ENCODE measurements at regions not wholly inside any gene's neighbourhood (a gene's known extent, or its start where the extent isn't known, plus 50 kb on each side); places are given as distances from the start of the nearest gene placed in this dataset.

DNA sequence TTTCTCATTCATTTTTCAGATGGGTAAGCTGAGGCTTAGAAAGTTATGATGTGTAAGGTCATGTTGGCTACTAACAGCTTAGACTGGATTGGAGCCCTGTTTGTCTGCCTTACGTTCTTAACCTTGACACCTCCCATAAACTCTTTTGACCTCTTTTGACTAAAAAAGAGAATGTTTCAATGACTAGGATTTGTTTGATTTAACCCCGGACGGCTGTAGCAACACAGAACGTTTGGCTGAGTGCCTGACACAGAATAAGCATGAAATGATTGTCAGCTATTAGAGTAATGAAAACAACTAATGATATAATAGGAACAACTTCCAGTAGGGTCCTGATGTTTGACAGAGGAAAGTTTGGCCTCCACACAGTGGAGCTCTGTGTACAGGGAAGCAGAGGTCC lies 83.3 kb upstream of the PDZD8 start:
- in situ Hi-C loops (cut with HindIII; ENCODE audit: extremely low pct_ligation_motif_present, low pct_unique_long_range_greater_than_20kb) (no loop called here), intact Hi-C loops (cut with micrococcal nuclease; ENCODE audit: unreplicated experiment) (no loop called here)
- no TSS peak for BruUV-seq (replicated peaks)
- H3K4me3 ChIP-seq (replicated peaks in 1 of 3; ENCODE audit: insufficient read depth in 1 of 3, low read depth in 2 of 3, low read length in 3 of 3), result no peak overlapping the region
- no peak overlapping the region for H3K27ac ChIP-seq (ENCODE audit: extremely low read length, insufficient read depth, low read length)
- no peaks in the 10 kb centered on the region for H3K36me3 ChIP-seq (replicated peaks in 1 of 2; ENCODE audit: control insufficient read depth in 1 of 2, insufficient read depth in 2 of 2, low read length in 2 of 2)
- no peaks in the 10 kb centered on the region for H3K9me3 ChIP-seq (ENCODE audit: low read length)
- H3K4me1 ChIP-seq (ENCODE audit: insufficient read depth, low read length), result no peaks in the 10 kb centered on the region
- TF ChIP-seq CENPT (CRISPR knock-in tag; IDR thresholded peaks at IDR 0.05; ENCODE audit: low read depth) (no peak), ZFP36L2 (CRISPR knock-in tag; IDR thresholded peaks at IDR 0.05) (no peak), ZNF343 (CRISPR knock-in tag; IDR thresholded peaks at IDR 0.05) (no peak), ZNF260 (CRISPR knock-in tag; IDR thresholded peaks at IDR 0.05; ENCODE audit: borderline replicate concordance, low read depth) (no peak), ZNF83 (CRISPR knock-in tag; IDR thresholded peaks at IDR 0.05; ENCODE audit: borderline replicate concordance) (no peak), ZNF724P (CRISPR knock-in tag; IDR thresholded peaks at IDR 0.05; ENCODE audit: borderline replicate concordance) (no peak), CREM (IDR thresholded peaks at IDR 0.05) (no peak), CREM (CRISPR knock-in tag; IDR thresholded peaks at IDR 0.05) (no peak), ADNP (CRISPR knock-in tag; IDR thresholded peaks at IDR 0.05) (no peak), PRMT3 (CRISPR knock-in tag; IDR thresholded peaks at IDR 0.05; ENCODE audit: borderline replicate concordance, low read depth) (no peak), ZNF768 (CRISPR knock-in tag; IDR thresholded peaks at IDR 0.05) (no peak), ZNF891 (CRISPR knock-in tag; IDR thresholded peaks at IDR 0.05) (no peak), KMT2A (CRISPR knock-in tag; IDR thresholded peaks at IDR 0.05) (no peak), ZBTB20 (CRISPR knock-in tag; IDR thresholded peaks at IDR 0.05; ENCODE audit: borderline replicate concordance, low read depth) (no peak), ZNF607 (CRISPR knock-in tag; IDR thresholded peaks at IDR 0.05; ENCODE audit: borderline replicate concordance) (no peak), ZNF232 (CRISPR knock-in tag; IDR thresholded peaks at IDR 0.05; ENCODE audit: borderline replicate concordance) (no peak)
- TF ChIP-seq, protein P1, sequence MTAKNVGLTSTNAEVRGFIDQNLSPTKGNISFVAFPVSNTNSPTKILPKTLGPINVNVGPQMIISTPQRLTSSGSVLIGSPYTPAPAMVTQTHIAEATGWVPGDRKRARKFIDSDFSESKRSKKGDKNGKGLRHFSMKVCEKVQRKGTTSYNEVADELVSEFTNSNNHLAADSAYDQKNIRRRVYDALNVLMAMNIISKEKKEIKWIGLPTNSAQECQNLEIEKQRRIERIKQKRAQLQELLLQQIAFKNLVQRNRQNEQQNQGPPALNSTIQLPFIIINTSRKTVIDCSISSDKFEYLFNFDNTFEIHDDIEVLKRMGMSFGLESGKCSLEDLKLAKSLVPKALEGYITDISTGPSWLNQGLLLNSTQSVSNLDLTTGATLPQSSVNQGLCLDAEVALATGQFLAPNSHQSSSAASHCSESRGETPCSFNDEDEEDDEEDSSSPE (CRISPR knock-in tag; IDR thresholded peaks at IDR 0.05), result no peak
- POLR2A ChIA-PET, result no interaction called here
- 4% methylated on average over 4 of the region's 4 CpGs for WGBS (ENCODE audit: low lambda C conversion rate)
- no peak for ATAC-seq
- no peaks in the 10 kb centered on the region for H3K79me2 ChIP-seq (ENCODE audit: insufficient read depth, low read length)
- H3K27me3 ChIP-seq (ENCODE audit: control insufficient read depth in 1 of 2, insufficient read depth in 2 of 2, low read length in 2 of 2), result no peaks in the 10 kb centered on the region
- DNase-seq (ENCODE audit: low spot score), result no peak
- no peak overlapping the region for H3K4me2 ChIP-seq (ENCODE audit: low read depth, low read length)
- CTCF ChIA-PET (ENCODE audit: low intra/inter-chr PET ratio, low total read pairs), result no interaction called here
- no peaks in the 10 kb centered on the region for H4K20me1 ChIP-seq (ENCODE audit: insufficient read depth, low read length)
- no peak for FAIRE-seq
- H2AFZ ChIP-seq (ENCODE audit: low read length), result no peak overlapping the region
- no peak overlapping the region for H3K9ac ChIP-seq (ENCODE audit: insufficient read depth, low read depth, low read length)

Measured in HepG2 (cell line).